ENCODE measurements at regions not wholly inside any gene's neighbourhood (a gene's known extent, or its start where the extent isn't known, plus 50 kb on each side); places are given as distances from the start of the nearest gene placed in this dataset.
"Not testable (repeated sequence)": the region's sequence is repeated elsewhere in the genome, so short reads cannot be mapped to it uniquely, and the experiment has no call there.

- DNase-seq: no peak
Observed at GRCh38 chr13:109428146-109428545, 358.2 kb downstream of the IRS2 start.

DNA sequence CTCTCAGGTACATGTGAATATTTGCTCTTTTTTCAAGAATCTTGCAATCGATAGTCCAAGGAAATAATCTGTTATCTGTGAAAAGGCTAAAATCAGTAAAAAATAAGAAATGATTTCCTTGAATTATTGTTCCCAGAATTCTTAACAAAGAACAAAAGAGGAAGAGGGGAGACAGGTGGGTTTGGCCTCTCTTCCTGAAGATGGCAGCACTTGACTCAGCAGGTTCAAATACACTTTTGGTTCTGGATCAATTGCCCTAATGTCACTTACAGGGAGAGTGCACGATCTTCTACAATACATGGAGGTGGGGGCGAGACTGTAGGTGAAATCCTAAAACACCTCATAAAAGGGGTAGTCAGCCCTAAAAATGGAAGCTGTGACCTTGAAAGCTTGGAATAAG, 358.7 kb downstream of the IRS2 start:
- DNase-seq: no peak

DNA sequence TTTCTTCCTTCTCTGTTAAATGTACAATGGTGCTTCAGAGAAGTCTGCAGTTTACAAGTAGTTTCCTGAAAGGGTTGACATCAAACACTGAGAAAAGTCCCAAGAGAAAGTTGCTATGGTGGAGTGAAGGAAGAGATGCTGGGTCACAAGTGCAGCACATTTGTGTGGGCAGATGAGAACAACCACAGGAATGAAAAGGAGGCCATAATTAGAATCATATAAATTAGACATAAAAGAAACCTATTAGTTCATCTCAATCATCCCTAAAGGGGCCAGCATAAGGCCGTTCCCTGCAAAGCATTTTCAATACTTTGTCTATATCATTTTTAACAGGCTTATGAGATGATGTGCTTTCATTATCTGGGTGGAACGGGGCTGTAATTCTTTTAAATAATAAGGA, 359.2 kb downstream of the IRS2 start:
- DNase-seq: no peak

DNA sequence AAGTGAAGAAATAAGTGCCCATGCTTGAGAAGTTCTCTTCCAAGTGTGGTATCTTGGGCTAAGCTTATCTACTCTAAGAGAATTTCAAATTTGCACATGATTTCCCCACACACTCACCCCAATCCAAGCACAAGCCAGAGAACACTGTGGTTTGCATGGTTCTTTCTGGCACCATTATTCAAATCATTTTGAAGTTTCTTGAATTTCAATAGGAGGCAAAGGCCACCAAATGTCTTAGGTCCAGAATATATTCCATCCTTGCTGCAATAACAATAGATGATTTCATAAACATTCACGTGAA, 359.7 kb downstream of the IRS2 start:
- no peak for DNase-seq

DNA sequence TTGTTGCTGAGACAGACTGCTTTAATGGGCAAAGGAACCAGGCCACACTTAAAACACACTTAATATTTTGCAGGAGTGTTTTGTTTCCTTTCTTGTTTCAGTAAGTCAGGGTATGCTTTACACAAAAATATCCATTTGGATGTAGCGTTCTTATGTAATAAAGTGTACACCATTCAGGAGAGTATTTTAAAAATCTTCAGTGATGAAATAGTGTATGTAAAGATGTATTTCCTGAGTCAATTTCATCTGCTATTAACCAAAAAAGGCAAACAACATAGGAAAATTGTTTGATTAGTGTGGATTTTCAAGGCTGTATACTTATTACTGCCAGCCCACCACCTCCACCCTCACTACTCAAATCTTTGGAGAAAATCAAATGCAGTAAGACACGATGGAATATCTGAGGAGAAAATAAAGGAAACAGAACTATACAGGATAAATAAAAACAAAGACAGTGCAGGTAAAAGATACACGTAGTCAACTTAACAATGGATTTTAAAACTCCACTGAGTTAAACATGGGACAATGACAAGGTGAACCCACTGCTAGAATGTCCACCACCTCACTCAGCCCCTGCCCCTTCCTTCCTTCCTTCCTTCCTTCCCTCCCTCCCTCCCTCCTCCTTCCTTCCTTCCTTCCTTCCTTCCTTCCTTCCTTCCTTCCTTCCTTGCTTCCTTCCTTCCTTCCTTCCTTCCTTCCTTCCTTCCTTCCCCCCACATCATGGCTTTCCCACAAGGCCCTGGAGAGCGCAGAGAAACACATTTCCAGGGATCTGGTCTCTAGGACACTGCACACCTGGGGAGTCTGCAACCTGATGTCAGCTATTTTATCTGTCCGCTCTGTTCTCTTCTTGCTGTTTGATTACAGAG, 360.3 kb downstream of the IRS2 start:
- DNase-seq: no peak

- no peak for DNase-seq
Observed at GRCh38 chr13:109422161-109422560, 364.2 kb downstream of the IRS2 start.

- no peak for DNase-seq
Observed at GRCh38 chr13:109419896-109420295, 366.5 kb downstream of the IRS2 start.

DNA sequence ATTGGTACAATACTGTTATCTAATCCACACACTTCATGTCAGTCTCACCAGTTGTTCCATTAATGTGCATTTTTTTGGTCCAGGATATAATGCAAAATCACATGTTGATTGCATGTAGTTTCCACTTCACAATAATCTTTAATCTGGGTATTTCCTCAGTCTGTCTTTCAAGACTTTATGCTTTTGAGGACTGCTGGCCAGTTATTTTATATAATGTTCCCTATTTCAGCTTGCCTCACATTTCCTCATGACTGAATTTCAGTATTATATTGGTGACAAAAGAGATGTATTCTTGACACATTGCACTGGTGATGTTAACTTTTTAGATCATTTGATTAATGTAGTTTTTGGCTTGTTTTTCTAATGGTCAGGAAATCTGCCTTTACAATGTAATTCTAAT, 368.3 kb downstream of the IRS2 start:
- DNase-seq: no peak

- DNase-seq: no peak
Observed at GRCh38 chr13:109416001-109416400, 370.4 kb downstream of the IRS2 start.

DNA sequence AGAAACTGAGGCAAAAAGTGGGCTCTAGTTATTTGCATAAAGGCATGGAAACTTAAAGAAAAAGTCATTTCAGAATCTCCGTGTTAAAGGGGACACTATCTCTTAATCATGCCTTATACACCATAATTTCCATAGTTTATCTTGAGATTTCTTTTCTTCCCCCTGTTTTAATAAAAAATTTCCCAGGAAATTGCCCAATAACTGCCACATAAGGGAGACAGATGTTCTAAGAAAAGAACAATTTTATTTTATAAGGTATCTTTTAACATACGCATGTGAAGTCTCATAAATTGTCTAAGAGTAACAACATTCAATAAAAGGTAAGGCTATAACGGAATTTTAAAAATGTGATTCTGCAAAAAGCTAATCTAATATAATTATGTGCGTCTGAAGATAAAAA, 371.3 kb downstream of the IRS2 start:
- DNase-seq: no peak

- DNase-seq: no peak
Observed at GRCh38 chr13:109412283-109412901, 374.0 kb downstream of the IRS2 start.

- no peak for DNase-seq
Observed at GRCh38 chr13:109410868-109411267, 375.5 kb downstream of the IRS2 start.

- no peak for DNase-seq
Observed at GRCh38 chr13:109408591-109409382, 377.6 kb downstream of the IRS2 start.

DNA sequence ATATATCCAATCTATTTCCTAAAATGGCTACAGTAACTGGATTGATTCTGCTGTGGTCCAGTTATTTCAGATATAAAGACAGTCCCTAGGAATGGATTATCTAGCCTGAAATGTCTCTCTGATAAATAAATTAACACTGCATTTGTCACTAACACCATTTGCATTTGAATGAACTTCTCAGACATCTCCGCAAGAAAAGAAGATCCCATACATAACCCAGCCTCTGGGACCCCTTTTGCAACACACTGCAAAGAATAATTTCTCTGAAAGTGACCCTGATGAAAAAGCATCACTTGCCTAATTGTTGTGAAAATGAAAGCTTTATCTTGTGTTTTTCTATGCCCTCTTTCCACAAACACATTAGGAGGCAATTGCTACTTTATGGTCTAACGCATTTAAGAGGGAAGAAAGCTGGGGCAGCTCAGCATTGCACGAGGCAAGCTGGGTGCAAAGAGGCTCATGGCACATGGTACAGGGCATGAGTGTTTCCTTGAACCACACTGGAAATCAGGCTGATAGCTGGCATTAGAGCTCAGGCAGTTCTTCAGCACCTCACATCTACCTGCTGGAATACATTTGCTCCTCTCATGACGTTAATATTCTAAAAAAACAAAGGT, 379.9 kb downstream of the IRS2 start:
- DNase-seq: no peak

DNA sequence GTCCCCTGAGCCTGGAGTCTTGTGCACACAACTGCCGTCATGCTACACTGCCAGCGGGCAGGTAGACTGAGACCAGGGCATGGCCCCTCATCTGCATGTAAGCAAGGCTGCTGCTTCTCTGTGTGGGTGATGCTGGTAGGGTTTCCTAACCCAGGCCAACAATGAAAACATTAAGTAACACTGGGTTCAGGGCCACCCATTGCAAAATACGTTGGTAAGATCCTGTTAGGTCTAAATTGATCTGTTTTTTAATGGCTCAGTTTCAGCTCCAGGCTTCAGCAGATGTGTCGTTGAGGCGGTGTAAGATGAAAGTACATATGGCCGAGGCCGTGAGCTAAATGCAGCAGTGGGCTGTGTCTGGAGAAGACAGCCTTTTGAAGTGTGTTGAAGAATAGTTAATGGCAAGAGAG, 383.4 kb downstream of the IRS2 start:
- no peak for DNase-seq

- DNase-seq: no peak
Observed at GRCh38 chr13:109401891-109402290, 384.5 kb downstream of the IRS2 start.

- DNase-seq: no peak
Observed at GRCh38 chr13:109401307-109401706, 385.1 kb downstream of the IRS2 start.

DNA sequence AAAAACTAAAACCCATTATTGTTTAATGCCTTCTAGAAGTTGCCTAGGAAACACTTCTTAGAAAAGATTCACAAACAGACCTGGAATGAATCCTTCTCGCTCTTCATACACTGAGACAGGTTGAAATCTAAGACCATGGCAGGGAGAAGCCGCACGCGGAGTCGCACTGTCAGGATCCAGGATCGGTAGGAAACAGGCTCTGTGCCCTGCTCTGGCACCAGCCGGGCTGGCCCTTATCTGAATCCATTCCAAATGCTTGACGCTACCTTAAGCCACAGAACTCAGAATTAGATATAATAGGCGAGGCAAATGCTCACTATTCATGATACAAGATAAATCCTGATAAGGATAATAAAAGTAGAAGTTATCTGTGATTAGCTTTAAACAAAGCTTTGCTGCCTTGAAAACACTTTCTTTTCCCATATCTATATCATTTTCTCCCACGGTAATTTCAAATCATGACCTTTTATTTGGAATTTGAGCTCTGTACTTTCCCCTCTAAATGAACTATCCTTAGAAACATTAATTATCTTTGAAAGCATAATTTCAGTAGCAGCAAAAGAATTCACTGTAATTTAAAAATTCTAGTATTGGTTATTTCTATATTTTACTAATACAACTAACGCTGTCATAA, 385.6 kb downstream of the IRS2 start:
- DNase-seq: no peak

DNA sequence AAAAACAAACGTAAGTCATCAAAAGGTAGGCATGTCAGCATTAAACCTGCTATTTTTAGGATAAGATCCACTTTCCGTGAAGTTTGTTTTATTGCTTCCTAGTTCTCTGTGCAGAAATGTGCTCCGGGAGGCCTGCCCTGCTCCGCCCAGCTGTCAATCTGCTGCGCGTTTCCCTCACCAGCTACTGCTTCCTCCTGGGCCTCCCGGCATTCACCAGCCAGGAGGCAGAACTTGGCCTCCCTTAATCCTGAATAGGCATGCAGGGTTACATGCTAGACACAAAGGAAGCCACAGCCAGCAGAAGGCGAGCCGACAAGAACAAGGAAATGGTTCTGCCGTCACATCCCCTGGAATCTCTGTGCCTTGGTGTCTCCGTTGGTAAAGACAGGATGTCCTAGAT, 386.2 kb downstream of the IRS2 start:
- DNase-seq: no peak

- DNase-seq: not testable (repeated sequence)
Observed at GRCh38 chr13:109398071-109398470, 388.3 kb downstream of the IRS2 start.

DNA sequence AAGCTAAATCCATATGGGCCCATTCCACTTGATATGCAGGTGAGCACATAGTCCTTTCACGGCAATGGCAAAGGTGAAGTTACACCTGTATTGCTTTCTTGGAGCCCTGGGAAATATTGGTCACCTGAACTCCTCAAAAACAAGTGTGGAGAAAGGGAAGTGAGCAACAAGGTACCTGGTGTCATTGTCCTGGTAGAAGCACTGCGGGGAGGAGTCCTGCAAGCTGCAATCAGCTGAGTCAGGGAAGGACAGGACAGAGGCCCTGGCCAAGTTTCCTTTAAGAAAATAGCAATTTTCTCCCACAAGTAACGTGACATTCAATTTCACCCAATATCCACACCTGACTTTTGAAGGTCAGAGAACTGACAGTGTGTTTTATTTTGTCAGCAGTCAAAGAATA, 389.1 kb downstream of the IRS2 start:
- no peak for DNase-seq

DNA sequence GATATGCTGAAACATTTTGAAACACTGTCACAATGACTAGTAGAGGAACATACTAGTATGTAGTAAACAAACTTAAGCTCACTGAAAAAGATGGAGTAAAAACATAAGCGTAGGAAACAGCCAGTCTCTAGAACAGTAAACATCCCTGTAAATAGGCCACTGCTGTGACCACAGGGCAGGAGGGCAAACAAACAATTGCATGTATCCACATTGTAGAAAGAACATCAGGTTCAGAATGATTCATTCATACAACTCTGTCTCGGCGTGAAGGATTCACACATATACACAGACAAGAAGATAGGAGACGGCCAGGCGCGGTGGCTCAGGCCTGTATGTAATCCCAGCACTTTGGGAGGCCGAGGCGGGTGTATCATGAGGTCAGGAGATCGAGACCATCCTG, 390.1 kb downstream of the IRS2 start:
- no peak for DNase-seq

DNA sequence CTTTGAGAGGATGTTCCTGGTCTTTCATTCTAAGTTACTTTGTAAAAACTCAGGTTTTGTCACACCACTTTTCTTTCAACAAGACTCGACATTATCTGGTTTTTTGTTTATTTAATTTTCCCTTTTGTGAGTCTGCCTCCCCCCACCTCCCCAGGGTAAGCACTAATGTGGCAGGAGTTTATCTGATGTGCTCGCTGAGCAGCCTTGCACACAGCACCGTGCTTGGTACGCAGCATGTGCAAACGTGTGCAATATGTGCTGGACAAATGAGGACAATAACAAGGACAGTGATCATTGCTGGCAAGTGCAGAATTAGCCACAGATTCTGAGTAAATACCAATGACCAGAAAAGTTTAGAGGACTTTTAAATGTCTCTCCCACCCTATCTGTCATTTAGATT, 391.4 kb downstream of the IRS2 start:
- DNase-seq: no peak
